Cardiac fibroblast (primary cell): ENCODE measurements at regions not wholly inside any gene's neighbourhood (a gene's known extent, or its start where the extent isn't known, plus 50 kb on each side); places are given as distances from the start of the nearest gene placed in this dataset.
"Not testable (repeated sequence)": the region's sequence is repeated elsewhere in the genome, so short reads cannot be mapped to it uniquely, and the experiment has no call there.

Experiments
- DNase-seq, 2 donors: peaks; one replicate each; pipeline versions ENCODE4 v3.0.0 to v3.0.0-alpha.2; 2010; ENCODE audit warnings: low read depth in 2 of 2
- H3K4me3 ChIP-seq, 2 donors: replicated peaks in 1 of 2; 1 replicate in 1 of 2; 2 replicates in 1 of 2; pipeline ENCODE4 v1.5.1; 2011; ENCODE audit warnings: low read depth in 2 of 2, low read length in 2 of 2, mild to moderate bottlenecking in 2 of 2, moderate library complexity in 1 of 2
- TF ChIP-seq, protein P1 (sequence below): IDR thresholded peaks from one replicate; pipeline ENCODE4 v1.5.1; 2011; ENCODE audit warnings: low read depth, mild to moderate bottlenecking, low read length, inconsistent platforms

DNA sequence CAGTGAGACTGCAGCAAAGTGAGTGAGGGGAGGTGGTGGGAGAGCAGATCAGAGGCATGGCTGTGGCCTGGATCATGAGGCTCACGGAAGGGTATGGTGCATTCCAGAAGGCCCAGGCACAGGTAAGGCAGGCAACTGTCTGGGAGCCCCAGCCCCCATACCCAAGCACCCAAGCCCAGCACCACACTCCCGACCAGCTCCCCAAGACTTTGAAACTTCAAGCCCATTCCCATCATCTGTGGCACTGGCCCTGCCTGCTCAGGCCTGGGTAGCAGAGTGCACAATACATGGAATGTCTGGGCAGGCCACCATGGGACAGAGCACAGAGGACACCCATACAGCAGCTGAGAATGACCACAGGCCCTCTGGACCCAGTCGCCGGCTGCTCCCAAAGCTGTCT lies 202.6 kb upstream of the ARL4C start:
- H3K4me3 ChIP-seq, result no peak overlapping the region
- TF ChIP-seq, protein P1, sequence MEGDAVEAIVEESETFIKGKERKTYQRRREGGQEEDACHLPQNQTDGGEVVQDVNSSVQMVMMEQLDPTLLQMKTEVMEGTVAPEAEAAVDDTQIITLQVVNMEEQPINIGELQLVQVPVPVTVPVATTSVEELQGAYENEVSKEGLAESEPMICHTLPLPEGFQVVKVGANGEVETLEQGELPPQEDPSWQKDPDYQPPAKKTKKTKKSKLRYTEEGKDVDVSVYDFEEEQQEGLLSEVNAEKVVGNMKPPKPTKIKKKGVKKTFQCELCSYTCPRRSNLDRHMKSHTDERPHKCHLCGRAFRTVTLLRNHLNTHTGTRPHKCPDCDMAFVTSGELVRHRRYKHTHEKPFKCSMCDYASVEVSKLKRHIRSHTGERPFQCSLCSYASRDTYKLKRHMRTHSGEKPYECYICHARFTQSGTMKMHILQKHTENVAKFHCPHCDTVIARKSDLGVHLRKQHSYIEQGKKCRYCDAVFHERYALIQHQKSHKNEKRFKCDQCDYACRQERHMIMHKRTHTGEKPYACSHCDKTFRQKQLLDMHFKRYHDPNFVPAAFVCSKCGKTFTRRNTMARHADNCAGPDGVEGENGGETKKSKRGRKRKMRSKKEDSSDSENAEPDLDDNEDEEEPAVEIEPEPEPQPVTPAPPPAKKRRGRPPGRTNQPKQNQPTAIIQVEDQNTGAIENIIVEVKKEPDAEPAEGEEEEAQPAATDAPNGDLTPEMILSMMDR, result no peak
- no peak for DNase-seq

DNA sequence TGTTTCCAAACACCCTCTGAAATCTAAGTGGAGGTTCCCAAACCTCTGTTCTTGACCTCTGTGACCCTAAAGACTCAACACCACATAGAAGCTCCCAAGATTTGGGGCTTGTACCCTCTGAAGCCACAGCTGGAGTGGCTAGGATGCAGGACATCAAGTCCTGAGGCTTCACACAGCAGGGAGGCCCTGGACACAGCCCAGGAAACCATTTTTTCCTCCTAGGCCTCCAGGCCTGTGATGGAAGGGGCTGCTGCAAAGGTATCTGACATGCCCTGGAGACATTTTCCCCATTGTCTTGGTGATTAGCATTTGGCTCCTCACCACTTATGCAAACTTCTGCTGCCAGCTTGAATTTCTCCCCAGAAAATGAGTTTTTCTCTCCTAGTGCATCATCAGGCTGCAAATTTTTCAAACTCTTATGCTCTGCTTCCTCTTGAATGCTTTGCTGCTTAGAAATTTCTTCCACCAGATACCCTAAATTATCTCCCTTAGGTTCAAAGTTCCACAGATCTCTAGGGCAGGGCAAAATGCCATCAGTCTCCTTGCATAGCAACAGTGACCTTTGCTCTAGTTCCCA lies 200.5 kb upstream of the ARL4C start:
- DNase-seq, H3K4me3 ChIP-seq: not testable (repeated sequence)

DNA sequence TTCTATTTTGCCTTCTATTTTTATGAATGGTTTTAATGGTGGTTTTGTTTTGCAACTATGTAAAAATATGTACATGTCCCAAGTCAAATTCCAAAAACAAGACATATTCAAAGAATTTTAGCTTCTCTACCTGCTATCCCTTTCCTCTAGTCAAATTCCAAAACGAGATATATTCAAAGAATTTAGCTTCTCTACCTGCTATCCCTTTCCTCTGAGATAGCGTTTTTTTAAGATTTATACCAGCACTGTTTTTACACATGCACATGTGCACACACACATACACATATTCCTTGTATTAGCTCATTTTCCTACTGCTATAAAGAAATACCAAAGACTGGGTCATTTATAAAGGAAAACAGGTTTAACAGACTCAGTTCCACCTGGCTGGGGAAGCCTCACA lies 199.1 kb upstream of the ARL4C start:
- TF ChIP-seq, protein P1, result no peak
- H3K4me3 ChIP-seq, result no peak overlapping the region
- DNase-seq, result no peak

DNA sequence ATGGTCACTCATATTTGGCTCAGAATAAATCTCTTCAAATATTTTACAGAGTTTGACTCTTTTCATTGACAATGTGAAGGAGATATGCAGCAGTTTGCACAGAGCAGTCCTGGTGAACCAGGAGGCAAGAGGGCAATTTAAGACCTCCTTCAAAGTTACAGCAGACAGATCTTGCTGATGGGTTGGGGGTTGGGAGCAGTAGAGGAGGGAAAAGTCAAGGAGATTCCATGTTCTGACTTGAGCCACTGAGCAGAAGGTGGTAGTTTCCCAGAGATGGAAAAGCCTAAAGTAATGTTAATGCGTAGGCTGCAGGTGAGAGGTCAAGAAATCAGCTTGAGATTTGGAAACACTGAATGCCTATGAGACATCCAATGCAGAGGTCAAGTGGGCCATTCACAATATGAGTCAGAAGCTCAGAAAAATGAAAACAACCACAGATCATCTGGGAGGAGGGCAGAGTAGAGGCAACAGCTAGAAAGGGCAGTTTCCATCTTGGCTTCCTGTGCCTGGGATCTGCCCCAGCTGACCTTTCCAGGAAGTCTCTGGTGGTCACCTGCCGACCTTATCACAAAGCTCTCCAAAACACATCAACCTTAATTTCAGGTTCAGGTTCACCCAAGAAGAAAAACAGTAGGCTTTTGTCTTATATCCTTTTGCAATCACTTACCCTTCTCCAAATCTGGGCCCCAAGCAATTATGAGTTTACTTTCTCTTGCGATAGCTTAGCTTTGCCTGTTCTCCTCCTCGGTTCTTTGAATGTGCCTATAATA lies 197.5 kb upstream of the ARL4C start:
- TF ChIP-seq, protein P1, result no peak

DNA sequence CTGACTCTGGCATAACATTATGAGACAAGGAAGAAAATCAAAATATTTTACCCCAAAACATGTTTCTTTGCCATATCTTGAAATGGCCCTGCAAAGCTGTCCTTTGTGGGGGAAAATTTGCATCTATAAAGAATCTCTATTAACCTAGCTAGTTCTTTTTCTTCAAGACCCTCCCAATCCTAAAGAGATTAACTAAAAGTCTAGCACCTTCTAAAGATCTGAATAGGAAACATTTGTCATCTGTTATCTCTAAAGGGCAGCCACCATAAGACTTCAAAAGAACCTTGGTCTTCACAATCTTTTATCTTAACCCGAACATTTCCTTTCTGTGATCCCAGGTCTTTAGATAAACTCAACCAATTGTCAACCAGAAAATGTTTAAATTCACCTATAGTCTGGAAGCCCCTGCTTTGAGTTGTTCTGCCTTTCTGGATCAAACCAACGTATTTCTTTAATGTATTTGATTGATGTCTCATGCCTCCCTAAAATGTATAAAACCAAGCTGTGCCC lies 196.9 kb upstream of the ARL4C start:
- DNase-seq, result not testable (repeated sequence)

More for the DNA sequence above, 197.5 kb upstream of the ARL4C start:
- no peak overlapping the region for H3K4me3 ChIP-seq
- peak; percentile 51 to 82 for DNase-seq

DNA sequence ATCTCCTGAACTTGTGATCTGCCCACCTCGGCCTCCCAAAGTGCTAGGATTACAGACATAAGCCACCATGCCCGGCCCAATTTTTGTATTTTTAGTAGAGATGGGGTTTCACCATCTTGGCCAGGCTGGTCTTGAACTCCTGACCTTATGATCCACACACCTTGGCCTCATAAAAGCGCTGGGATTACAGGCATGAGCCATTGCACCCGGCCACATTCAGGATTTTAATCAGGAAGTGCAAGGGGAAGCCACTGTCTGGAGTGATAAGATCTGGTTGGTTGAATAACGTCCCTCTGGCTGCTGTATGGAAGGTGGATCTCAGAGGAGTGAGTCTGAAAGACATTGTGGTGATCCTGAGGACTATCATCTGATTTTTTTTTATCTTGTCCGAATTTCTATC lies 196.3 kb upstream of the ARL4C start:
- not testable (repeated sequence) for DNase-seq, H3K4me3 ChIP-seq

More for the DNA sequence above, 196.9 kb upstream of the ARL4C start:
- H3K4me3 ChIP-seq, result not testable (repeated sequence)

DNA sequence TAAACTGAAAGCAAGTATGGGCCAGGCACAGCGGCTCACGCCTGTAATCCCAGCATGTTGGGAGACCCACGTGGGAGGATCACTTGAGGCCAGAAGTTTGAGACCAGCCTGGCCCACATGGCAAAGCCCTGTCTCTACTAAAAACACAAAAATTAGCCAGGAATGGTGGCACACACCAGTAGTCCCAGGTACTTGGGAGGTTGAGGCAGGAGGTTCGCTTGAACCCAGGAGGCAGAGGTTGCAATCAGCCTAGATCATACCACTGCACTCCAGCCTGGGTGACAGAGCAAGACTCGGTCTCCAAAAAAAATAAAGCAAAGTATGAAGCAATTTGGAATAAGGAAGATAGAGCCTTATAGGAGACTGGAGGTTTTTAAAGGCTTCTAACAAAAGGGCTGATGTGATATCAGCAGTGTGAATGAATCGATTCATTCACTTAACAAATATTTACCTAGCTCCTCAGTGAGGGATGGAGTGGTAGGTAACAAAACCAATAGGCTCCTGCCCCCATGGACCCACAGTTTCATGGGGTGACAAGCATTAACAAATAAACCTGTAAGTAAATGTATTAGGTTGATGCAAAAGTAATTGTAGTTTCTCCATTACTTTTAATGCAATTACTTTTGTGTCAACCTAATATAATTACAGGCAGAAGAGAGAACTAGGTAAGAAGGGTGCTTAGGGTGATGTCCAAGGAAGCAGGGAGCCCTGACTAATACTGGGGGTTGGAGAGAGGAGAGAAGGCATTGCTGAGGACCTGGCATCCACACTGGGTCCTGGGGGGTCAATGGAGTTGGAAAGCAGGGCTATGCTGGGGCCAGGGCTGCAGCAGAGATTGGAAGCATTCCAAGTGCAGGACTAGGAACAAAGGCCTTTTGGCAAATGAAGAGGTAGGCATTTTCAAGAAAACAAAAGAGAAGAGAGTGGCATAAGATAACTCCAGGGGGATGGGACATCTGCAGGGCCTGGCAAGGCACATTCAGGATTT lies 195.4 kb upstream of the ARL4C start:
- TF ChIP-seq, protein P1, result no peak
- DNase-seq, result no peak
- no peak overlapping the region for H3K4me3 ChIP-seq

DNA sequence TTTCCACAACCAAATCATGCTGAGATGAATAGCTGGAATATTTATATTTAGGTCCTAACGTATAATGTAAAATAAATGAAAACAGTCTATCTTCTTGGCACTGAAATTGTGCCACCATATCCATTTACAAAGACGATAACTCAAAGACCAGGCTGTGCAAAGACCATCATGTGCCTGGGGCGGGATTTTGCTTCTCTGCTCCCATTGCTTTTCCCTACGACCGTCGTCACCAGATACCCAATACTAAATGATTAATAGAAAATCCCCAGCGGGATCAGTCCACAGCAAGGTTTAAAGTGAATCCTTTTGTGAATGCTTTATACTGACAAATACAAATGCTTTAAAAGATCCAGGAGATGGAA lies 194.3 kb upstream of the ARL4C start:
- no peak for DNase-seq
- H3K4me3 ChIP-seq, result no peak overlapping the region
- TF ChIP-seq, protein P1, result no peak
